RWPE1 (cell line): ENCODE measurements at regions not wholly inside any gene's neighbourhood (a gene's known extent, or its start where the extent isn't known, plus 50 kb on each side); places are given as distances from the start of the nearest gene placed in this dataset.

ENCODE experiments used
- CTCF ChIA-PET: fragments of 350-600 bp; sonication (Branson Sonifier 250); formaldehyde crosslinking; extraction: SDS; loops from one replicate; lab custom pipeline; 2021; lab: Yijun Ruan, JAX
- POLR2A ChIA-PET: fragments of 400-600 bp; formaldehyde crosslinking; extraction: SDS; loops from one replicate; lab custom pipeline; 2020; ENCODE audit warnings: antibody characterized with exemption; ENCODE audit not compliant: low non-redundant PET; lab: Yijun Ruan, JAX
- DNase-seq: peaks from one replicate; pipeline ENCODE4 v3.0.0; 2012; ENCODE audit warnings: low spot score
- H3K27ac ChIP-seq: fragments of 450-650 bp; 2 replicates; pipeline ENCODE4 v1.5.1; 2017
- TF ChIP-seq, protein P1 (sequence below): fragments of 450-650 bp; conservative IDR thresholded peaks from 2 replicates; pipeline ENCODE4 v1.5.1; 2017; ENCODE audit warnings: low read depth, mild to moderate bottlenecking

DNA sequence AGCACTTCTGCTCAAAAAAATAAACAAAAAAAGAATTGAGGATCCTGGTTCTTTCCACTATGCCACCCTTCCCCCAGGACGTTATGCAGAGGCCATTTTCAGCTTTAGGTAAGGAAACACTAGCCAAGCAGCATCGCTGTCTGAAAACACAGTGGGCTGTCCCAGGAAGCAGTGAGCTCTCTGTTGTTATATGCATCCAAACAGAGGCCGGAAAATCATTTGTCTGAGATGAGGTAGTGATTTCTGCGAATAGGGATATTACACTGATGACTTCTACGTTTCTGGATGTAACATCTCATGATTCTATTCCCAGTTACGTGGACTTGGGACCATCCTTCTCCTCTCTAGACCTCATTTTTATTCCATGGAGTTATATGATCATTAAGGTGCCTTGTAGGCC, 137.2 kb downstream of the OMA1 start:
- ChIA-PET CTCF (no interaction called here), POLR2A (no interaction called here)
- TF ChIP-seq, protein P1, sequence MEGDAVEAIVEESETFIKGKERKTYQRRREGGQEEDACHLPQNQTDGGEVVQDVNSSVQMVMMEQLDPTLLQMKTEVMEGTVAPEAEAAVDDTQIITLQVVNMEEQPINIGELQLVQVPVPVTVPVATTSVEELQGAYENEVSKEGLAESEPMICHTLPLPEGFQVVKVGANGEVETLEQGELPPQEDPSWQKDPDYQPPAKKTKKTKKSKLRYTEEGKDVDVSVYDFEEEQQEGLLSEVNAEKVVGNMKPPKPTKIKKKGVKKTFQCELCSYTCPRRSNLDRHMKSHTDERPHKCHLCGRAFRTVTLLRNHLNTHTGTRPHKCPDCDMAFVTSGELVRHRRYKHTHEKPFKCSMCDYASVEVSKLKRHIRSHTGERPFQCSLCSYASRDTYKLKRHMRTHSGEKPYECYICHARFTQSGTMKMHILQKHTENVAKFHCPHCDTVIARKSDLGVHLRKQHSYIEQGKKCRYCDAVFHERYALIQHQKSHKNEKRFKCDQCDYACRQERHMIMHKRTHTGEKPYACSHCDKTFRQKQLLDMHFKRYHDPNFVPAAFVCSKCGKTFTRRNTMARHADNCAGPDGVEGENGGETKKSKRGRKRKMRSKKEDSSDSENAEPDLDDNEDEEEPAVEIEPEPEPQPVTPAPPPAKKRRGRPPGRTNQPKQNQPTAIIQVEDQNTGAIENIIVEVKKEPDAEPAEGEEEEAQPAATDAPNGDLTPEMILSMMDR = no peak
- H3K27ac ChIP-seq = no peak overlapping the region
- no peak for DNase-seq

DNA sequence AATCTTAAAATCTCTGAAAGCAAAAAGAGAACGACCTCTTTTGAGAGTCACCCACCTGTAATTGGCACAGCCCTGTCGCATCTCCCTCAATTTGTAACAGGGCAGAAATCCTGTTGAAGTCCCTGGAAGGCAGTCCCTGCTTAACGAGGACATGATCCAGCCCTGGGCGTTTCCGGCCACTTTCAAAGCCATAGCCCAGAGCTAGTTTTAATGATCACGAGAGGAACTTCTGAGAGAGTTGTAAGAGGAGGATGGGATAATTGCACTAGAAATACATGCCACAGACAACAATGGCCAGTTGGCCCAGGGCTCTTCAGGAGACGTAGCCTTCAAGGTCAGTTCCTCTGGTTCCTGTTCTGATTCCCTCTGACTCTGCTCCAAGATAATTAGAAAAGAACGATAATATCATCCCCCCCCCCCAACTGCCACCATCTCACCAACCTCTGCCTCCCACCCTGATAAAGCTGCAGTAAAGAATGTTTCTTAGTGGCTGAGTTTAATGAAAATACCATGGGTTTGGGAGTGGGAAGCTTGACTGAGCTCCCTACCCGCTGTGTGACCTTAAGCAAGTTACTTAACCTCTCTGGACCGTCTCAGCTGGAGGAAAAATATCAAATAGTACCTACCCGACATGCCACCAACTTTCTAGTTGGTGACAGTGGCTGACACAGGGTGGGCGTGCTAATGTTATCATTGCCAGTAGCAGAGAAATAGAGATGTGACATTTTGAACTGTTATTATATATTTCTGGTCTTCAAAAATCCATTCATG, 140.0 kb downstream of the OMA1 start:
- TF ChIP-seq, protein P1 = no peak
- DNase-seq = no peak
- no peak overlapping the region for H3K27ac ChIP-seq
- POLR2A ChIA-PET = no interaction called here
- CTCF ChIA-PET = no interaction called here

DNA sequence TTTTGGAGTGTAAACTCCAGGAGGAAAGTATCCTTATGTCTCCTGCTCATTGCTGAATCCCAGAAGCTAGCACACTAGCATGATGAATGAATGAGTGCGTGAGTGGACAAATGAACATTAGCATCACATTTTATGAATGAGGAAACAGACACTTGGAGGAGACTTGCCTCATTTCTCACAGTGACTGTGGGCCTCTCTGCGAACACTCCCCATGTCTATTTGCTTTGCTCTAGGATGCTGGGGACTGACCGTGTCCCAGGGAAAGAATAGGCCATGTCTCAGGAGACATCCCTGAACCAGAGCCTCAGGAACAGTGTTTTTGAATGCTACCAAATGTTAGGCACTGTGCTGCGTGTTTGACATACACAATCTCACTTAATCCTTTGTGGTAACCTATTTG, 140.9 kb downstream of the OMA1 start:
- CTCF ChIA-PET = no interaction called here
- TF ChIP-seq, protein P1 = no peak
- no peak for DNase-seq
- H3K27ac ChIP-seq = no peak overlapping the region
- POLR2A ChIA-PET = no interaction called here

DNA sequence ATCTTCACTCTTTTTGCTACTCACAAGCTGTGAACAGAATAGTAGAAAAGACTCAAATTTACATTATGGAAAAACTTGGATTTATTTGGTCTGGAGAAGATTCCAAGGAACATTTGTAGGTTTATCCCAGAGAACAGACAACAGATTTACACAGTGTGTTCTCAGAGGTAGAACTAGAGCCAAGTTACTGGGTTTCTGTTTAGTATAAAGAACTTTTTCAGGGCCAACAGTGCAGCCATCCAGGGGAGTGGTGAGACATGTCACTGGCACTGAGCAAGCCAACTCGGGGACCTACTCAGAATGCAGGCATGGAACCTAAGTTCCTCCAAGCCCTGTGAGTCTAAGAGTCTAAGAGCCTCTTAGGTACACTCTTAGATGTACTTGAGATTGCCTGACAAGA, 142.6 kb downstream of the OMA1 start:
- POLR2A ChIA-PET = no interaction called here
- DNase-seq = no peak
- CTCF ChIA-PET = no interaction called here
- TF ChIP-seq, protein P1 = no peak
- H3K27ac ChIP-seq = no peak overlapping the region

DNA sequence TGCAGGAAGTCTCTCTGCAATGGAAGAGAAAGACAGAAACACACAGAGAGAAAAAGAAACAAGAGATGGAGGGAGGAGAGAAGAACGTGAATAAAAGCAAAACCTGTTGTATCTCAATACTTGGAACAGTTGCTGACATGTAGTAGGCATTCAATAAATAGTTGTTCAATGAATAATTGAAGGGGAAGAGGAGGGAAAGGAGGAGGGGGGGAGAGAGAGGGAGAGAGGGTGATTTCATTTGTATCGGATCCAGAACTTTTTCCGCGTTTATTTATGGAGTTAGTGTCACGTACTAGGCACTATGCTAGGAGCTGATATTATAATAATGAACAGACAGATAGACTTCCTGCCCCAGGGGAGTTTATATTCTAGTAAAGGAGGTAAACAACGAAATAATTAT, 144.1 kb downstream of the OMA1 start:
- DNase-seq = no peak
- POLR2A ChIA-PET = no interaction called here
- CTCF ChIA-PET = no interaction called here
- TF ChIP-seq, protein P1 = no peak
- H3K27ac ChIP-seq = no peak overlapping the region

DNA sequence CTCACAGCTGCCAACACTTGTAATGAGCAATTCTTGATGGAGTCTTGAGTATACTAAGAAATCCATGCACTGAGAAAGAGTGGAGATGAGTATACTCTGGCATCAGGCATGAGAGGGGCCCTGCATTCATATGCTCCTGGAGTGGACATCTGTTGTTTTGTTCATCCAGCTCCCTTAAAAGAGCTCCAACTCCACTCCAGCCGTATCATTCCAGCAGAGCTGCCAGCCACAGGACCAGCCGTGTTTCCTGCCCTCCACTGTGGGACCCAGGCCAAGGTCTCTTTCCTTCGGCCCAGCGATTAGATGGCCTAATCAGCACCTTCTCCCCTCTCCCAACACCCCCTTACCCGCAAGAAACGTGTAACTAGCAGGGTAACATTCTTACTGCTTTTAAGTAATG, 144.5 kb downstream of the OMA1 start:
- TF ChIP-seq, protein P1 = no peak
- H3K27ac ChIP-seq = no peak overlapping the region
- ChIA-PET POLR2A (no interaction called here), CTCF (no interaction called here)
- DNase-seq = no peak
